Kasumi-1 (cell line): ENCODE measurements at regions not wholly inside any gene's neighbourhood (a gene's known extent, or its start where the extent isn't known, plus 50 kb on each side); places are given as distances from the start of the nearest gene placed in this dataset.

Source experiments
- DNase-seq, 2 experiments: peaks; one replicate each; lab custom pipeline; 2025; lab: John Stamatoyannopoulos, UW

DNA sequence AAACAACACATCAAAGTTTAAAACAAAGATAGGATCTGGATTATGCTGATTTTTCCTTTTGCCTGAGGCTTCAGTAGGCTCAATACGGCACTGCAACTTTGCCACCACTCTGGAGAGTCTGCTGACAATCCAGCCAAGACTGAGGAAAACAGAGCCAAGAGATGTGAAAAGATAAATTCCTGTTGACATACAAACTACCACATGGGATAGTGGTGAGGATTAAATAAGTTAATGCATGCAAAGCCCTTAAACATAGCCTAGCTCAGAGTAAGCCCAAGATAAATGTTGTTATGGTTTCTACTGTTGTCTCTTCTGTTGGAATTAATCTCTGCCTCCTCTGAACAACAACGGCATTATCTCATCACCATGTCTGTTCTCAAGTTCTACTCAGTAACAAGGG lies 245.9 kb upstream of the LMCD1 start:
- DNase-seq = no peak

DNA sequence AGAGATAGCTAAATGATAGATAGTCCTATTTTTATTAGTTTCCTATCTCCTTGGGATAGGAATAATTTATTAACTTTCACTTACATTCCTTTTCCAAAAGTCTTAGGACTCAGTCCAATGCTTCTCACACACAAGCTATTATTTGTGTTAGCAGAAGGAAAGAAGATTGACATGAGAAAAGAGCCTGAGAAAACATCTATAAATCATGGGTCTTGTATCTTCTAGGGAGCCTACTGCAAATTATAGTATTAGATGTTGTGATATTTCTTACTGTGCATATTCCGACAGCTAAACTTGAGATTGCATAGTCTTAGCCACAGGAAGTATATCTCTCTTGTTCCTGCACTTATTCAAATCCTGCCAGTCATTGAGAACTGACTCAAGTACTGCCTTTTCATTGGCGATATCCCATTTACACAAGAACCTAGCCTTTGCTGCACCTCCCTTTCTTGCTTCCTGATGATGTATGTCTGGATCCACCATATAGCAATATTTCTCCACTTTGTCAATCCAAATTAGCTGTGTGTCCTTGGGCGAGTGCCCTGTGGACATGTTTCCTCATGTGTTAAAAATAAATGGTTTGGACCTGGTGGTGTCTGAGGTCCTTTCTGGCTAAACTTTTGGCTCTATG lies 245.1 kb upstream of the LMCD1 start:
- DNase-seq = no peak

DNA sequence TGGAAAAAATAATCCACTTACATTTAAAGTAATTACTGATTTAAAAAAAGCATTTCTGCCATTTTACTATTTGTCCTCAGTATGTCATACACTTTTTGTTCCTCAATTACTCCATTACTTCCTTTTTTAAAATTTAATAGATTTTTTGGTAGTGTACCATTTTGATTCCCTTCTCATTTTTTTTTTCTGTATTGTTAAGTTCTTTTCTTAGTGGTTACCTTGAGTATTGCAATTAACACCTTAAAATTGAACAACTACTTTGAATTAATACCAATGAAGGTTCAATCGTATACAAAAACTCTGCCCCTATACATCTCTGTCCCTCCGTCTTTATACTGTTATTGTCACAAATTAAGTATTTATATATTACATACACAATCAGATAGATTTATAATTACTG lies 240.6 kb upstream of the LMCD1 start:
- no peak for DNase-seq

DNA sequence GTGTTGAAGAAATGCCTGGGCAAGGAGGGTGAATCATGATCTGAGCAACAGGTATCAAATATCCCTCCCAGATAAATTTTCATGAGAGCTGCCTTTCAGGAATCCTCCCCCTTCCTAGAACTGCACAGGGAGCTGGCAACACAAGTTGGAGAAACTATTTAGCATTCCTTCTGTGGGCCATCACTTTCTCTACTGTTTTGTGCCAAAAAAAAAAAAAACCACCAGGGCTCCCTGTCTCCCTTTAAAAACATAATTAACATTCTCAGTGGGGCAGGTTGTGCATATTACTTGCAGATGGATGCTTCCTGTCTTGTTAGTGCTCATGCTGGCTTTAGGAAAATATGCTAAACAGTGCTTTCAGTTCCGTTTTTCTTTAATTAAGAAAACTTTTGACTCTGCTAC lies 234.9 kb upstream of the LMCD1 start:
- DNase-seq = no peak

DNA sequence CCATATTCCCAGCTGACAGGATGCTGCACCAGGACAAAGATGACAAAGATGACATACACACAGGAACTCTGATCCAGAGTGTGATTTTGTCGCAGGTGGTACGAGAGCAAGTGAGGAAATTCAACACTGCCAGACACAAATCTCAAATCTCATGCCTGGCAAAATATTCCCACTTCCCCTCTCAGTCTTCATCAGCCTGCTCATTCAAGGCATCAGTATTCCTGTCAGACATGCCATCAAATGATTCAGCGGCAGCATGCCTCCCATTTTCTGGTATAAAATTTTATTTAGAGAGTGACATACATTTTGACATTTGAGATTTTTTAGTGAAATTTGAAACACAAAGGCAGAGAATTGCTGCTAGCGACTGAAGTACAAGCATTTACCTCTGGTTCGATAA lies 228.1 kb upstream of the LMCD1 start:
- DNase-seq = no peak

DNA sequence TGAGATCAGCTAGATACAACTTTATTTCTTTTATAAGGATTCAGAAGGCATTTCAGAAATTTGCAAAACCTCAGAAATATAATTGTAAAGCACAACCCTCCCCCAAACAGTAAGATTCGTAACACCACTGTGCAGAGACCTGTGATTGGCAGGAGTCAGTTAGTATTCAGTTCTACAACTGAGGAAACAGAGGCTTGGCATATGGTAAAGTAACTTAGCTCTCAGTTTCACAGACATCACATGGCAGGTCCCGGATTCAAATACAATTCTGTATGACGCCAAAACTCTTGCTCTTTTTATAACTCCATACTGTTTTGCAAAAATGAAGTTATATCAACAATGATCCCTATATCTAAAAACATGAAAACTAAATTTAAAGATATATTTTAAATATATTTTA lies 225.6 kb upstream of the LMCD1 start:
- DNase-seq = no peak

DNA sequence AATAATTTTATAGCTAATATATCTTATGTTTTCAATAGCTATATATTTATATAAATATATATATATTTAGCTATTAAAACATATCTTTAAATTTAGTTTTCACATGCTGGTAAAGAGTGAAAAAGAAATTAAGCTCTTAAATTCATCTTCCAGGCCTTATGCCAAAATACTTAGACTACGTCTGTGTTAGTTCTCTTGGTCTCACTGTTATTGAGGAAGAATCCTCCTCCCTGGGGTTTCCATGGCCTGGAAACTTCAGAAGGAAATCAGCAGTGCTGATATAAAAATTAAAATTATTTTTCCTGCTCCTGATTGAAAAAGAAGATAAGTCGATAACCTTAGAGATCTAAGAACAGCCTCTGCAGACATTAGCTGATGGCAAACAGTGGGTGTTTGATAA lies 225.1 kb upstream of the LMCD1 start:
- no peak for DNase-seq

DNA sequence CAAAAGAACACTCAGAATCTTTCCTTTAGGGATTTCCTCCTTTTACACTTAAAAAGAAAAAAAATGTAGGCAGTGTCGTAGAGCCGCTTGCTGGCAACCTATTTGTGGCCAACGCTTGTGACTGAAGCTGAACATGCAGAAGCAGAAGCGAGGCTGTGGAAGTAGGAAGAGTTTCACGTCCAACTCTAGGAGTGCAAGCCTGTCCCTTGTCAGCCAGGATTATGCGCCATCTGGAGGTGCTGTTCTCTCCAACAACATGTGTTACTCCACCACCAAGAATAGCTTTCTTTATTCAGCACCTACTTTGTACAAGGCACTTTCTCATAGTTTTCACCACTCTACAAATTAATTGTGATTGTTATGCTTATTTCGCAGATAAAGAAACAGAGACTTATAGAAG lies 223.2 kb upstream of the LMCD1 start:
- peak in 1 of 2 experiments; percentile 6 for DNase-seq

DNA sequence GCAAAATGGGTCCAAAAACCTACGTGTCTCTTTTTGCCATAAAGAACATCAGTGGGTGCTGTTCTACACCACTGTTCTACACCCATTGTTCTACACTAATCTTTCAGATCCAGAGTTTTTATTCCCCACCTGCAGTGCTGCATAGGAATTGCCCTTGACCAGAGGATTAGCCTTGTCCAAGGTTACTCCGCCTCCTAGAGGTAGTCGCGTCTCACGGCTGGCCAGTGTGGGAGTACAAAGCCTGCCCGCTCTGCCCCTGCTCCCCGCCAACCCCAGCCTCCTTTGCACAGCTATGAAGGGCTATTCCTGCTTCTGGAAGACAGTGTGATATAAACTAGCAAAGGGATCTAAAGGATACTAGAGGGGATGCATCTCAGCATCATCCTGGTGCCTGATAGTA lies 222.1 kb upstream of the LMCD1 start:
- DNase-seq = no peak

DNA sequence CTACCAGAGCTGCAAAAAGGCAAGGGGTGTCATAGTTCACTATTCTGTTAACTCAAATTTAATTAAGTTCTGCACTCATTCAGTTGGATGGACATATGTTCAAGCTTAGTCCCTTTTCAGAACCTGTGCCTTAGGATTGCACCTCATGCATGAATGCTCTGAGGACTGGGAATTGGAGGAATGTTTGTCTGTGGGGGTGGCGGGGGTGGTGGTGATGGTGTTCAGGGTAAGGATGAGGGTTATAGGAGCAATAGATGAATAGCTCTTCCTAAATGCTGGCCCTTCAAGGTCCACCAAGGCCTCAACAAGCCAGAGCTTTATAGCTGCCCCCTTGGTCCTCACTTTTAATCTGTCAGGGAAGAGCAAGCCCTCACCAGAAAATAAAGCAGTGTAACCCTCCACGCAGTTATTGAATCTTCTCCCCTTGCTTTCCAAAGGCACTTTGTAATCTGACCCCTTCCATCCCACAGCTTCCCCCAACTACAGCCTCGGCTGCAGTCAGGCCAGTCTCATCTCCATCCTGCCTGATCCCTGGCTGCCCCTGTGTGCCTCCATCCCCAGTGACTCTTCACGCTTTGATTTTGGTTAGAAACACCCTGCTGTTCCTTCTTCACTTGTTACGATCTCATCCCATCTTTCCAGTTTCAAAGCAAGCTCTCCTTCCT lies 221.6 kb upstream of the LMCD1 start:
- DNase-seq = no peak

DNA sequence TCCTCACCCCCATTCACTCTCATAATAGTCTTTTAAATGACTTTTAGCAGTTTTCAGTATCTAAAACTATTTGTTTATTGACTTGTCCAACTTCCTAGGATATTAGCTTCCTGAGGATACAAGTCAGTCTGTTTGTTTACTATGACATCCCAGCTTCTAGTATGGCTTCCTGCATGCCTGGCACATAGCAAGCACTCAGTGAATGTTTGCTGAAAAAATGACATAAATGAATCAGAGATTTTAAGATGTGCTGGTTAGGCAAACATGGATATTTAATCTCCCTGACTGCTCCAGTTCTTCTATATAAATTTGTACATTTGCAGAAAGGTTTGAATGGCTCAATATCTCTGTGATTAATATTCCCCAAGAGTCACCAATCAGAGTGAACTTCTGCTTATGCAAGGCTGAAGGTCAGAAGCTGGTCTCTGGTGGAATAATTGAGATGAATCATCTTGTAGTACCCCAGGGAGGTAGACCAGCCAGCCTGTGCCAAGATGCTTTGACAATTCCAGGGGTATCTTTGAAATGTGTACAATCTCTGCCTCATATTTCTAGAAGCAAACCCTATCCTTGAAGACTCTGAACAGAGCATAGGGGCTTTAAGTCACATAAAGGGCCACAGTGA lies 219.0 kb upstream of the LMCD1 start:
- DNase-seq = no peak

DNA sequence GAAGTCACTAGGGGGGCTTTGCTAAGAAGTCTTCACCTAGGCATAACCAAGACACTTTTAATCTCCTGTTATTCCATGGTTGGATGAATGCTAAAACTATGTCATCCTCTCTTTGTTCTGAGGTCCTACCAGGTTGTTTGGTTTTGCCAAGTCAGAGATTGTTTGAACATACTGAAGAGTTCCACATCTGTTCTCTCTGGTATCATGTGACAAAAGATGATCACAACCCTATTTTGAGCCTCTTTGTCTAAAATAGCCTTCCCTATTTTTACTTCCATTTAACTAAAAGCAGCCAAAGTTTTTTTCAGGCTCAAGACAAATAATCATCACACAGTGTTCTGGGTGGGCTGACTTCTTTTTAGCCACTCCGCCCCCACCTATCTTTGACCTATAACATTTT lies 218.4 kb upstream of the LMCD1 start:
- DNase-seq = no peak

DNA sequence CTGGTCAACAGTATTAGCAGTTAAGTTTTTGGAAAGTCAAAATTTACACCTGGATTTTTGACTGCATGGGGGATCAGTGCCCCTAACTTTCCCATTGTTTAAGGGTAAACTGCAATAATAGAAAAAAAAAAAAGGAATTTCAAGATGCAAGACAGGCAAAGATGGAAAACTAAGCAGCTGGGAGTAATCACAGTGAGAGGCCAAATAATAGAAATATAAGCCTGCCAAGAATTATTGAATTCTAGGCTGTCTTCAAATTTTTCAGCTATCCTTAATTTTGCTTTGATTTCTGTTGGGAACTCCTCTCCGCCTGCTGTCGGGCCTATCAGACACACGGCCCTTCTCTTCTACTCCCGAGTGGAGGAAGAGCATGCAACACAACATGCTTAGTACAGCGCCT lies 215.5 kb upstream of the LMCD1 start:
- DNase-seq = no peak

DNA sequence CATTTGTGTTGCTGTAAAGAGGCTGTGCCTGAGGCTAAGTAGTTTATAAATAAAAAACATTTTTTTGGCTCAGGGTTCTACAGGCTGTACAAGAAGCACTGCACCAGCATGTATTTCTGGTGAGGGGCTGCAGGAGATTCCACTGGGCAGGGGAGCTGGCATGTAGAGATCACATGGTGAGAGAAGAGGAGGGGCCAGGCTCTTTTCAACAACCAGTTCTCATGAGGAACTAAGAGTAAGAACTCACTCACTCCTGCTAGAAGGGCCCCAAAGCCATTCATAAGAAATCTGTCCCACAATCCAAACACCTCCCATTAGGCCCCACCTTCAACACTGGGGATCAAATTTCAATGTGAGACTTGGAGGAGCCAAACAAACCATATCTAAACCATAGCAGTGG lies 214.9 kb upstream of the LMCD1 start:
- no peak for DNase-seq

DNA sequence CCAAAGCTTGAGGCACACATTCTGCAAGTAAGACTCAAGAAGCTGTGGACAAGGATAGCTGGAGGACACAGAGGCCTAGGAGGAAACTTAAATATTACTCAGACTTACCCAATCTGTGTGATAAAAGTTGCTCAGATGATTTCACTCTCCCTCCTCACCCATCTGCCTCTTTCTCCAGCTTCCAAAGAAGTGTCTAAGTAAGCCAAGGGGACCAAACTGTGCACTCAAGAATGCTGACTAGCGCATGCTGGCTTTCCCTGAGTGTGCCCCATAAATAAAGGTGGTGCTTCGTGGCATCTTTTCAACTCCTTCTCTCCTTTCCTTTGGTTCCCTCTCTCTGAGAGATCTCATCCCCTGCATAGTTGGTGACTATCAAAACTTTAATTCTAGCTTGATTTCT lies 211.0 kb upstream of the LMCD1 start:
- no peak for DNase-seq

DNA sequence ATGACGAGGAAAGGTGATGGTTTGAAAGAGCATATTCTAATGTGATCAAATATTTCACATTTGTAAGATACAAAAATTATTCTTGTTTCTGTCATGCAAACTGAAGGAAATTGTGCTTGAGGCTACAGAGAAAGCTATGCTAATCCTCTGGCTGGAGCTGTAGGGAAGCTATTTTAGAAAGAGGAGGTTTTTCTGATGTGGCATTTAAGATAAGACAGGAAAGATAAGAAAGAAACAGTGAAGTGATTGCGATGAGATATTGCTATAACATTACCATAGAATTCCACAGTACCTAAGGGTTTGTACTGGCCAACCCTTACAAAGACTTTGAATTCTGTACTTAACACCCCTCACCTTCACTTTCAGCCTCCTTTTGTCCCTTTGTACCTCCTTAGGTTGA lies 205.2 kb upstream of the LMCD1 start:
- DNase-seq = no peak

DNA sequence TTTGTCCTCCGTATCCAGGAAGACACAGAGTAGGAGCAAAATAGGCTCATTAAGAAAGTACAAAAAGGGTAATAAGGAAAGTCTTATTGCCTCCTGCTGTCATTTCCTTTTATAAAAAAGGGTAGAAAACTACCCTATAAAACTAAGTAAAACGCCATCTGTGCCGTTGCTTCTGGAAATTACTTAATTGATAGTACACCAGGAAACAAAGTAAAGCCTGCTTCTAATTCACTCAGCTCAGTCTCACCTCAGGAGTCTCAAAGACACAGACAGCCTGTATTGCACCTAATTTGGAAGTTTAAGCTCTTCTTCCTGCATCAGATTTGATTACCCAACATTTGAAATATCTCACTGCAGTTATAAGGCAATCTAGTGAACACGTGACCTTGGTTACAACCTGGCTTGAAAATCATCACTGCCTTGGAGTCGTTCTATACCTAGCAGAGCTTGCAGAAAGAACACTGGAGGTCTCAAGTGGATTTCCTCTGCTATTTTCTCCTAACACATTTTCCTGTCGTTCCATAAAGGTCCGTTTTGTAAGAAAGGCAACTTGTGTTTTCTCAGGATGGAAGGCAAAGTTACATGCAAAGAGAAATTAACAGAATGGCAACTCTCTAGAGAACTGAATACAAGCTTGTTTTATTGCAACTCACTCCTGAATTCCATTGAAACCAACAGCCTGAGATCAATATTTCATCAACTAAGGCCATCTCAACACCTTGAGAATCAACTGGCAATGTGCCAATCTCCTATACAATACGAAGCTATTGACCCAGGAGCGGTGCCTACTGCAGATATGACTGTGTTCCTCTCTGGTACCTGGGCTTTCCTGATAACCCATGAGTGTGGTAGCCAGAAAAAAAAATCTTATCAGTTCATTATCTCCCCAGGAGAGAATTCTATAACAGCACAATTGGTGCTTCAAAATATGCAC lies 203.3 kb upstream of the LMCD1 start:
- DNase-seq = no peak

DNA sequence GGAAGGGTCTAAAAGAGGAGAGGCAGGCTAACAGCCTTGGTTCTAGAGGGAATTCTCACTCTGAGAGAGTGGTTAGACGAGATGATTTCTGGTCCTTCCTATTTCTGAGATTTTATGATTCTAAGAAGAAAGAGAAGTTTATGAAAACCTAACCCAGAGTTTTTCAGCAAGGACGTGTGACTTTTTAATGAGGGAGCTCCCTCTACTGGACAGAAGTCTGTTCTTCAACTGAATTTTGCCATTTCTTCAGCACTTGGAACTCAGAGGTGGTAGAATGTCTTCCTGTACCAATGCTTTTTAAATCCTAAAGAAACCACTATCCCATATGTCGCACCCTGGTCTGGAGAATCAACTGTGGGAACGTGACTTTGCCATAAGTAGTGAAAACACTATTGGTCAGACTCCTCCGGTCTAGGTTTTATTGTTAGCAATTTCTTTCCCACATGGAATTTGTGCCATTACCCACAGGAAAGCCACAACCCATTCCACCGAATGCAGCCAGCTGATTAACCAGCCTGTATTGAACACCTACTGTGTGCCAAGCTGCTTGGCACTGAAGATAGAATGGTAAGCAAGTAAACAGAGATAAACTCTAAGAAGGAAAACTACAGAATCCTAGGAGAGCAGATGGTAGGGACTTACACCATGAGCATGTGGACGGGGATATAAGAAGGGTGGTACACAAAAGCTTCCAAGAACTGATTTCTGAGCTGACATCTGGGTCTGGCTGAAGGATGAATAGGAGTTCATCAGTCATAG lies 199.5 kb upstream of the LMCD1 start:
- peak; percentile 70 to 87 for DNase-seq

DNA sequence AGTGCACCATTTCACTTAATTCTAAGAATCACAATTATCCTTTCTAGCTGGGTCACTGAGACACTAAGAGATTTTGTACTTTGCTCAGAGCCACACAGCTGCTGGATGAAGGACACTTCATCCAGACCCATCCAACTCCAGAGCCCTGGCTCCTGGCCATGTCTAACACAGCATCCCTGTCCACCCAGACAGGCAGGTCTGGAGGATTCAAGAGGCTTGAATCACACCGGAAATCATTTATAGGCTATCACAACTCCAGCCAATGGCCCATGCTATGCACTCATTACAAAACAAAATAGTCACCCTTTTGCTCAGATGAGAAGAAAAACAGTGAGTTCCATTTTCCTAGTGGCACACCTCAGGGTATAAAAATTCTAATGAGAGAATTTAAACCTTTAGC lies 198.2 kb upstream of the LMCD1 start:
- no peak for DNase-seq

DNA sequence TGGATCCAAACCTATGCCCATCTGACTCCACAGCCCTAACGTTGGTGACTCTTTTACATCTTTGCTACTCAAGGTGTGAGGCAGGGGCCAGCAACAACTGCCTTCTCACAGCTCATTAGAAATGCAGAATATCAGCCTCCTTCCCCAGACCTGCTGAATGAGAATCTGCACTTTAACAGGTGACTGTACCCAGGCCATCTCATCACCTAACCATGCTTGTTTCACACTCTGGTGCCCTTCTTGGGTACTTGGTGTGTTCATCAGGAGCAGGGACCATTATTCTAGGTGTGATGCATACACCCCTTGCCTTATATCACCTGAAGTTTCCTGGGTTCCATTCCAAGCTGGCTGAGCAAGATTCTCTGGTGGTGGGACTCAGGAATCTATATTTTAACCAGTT lies 196.3 kb upstream of the LMCD1 start:
- no peak for DNase-seq

DNA sequence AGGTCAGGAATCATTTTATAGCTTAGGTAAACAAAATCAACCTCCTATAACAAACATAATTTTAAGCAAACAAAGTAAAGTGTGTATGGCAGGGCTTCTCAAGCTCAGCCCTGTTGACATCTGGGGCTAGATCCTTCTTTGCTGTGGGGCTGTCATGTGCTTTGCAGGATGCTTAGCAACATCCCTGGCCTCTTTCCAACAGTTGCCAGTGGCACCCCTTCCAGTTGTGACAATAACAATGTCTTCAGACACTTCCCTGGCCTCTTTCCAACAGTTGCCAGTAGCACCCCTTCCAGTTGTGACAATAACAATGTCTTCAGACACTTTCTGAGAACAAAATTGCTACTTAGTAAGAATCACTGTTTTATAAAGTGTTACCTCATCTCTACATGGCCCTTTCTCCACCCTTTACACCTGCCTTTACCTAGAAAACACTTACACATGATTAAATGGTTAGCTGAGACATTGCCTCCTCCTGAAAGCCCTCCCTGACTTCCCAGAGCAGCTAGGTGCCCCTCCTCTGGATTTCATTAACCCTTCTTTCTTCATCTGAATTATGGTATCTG lies 194.0 kb upstream of the LMCD1 start:
- DNase-seq = no peak

DNA sequence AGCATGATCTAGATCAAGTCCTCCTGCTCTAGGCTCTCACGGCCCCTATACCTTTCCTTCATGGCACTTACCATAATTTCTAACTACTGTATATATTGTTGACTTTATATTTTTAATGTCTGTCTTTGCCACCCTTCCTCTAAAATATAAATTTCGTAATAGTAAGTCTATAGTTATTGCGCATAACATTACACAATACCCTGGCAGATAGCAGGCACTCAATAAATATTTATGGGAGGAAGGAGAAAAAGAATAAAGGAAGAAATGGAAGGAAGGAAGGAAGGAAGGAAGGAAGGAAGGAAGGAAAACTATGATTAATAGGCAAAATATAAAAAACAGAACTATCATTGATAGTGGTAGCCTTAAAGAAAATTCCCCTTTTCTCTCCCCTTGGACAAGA lies 190.3 kb upstream of the LMCD1 start:
- DNase-seq = no peak
